B cell (primary cell): ENCODE measurements at regions not wholly inside any gene's neighbourhood (a gene's known extent, or its start where the extent isn't known, plus 50 kb on each side); places are given as distances from the start of the nearest gene placed in this dataset.
"Not testable (repeated sequence)": the region's sequence is repeated elsewhere in the genome, so short reads cannot be mapped to it uniquely, and the experiment has no call there.

Source experiments
- ATAC-seq: fragments of 200-7000 bp; cut with Tn5 transposase; one replicate; pipeline ENCODE4 v1.10.0; 2021; ENCODE audit warnings: low read depth, mild to moderate bottlenecking, moderate number of reproducible peaks, moderate library complexity
- CTCF ChIA-PET: fragments of 350-600 bp; sonication (Branson Sonifier 250); formaldehyde crosslinking; loops from one replicate; lab custom pipeline; 2021; ENCODE audit warnings: antibody characterized with exemption, inconsistent platforms; lab: Charles Lee
- POLR2A ChIA-PET: fragments of 350-600 bp; sonication (Branson Sonifier 250); formaldehyde crosslinking; loops from one replicate; lab custom pipeline; 2021; ENCODE audit warnings: antibody characterized with exemption; lab: Charles Lee
- DNase-seq: peaks from one replicate; pipeline ENCODE4 v3.0.0; 2013
- H2AFZ ChIP-seq: 2 replicates; pipeline ENCODE4 v1.6.1; 2012; ENCODE audit warnings: mild to moderate bottlenecking, low read depth, low read length; ENCODE audit not compliant: insufficient read depth, poor library complexity, severe bottlenecking
- H3K27ac ChIP-seq, 2 donors: 1 replicate in 1 of 2; 2 replicates in 1 of 2; pipeline ENCODE4 v1.5.1; 2012 to 2013; ENCODE audit warnings: low read length in 2 of 2, mild to moderate bottlenecking in 2 of 2, moderate library complexity in 1 of 2
- H3K27me3 ChIP-seq, 4 experiments: fragments of 200-600 bp in 1 of 4; sonication (generic) in 1 of 4; replicated peaks in 1 of 4; 1 replicate in 2 of 4; 2 replicates in 2 of 4; pipeline versions ENCODE4 v1.6.1 to v1.7.0; 2013 to 2016; ENCODE audit warnings: low read length in 3 of 4, mild to moderate bottlenecking in 2 of 4, mixed read lengths in 1 of 4, moderate library complexity in 1 of 4; ENCODE audit not compliant: insufficient read depth in 4 of 4, control insufficient read depth in 3 of 4; ENCODE audit errors: control extremely low read depth in 1 of 4
- H3K36me3 ChIP-seq, 2 experiments: replicated peaks in 1 of 2; 1 replicate in 1 of 2; 2 replicates in 1 of 2; pipeline versions ENCODE4 v1.6.1 to v1.7.1; 2013; ENCODE audit warnings: low read length in 1 of 2; ENCODE audit not compliant: insufficient read depth in 2 of 2, control insufficient read depth in 1 of 2; ENCODE audit errors: control extremely low read depth in 1 of 2, extremely low read depth in 1 of 2
- H3K4me1 ChIP-seq, 2 donors: fragments of 200-600 bp in 1 of 2; sonication (generic) in 1 of 2; 1 replicate in 1 of 2; 2 replicates in 1 of 2; pipeline versions ENCODE4 v1.5.1 to v1.6.1; 2013 to 2017; ENCODE audit warnings: low read length in 2 of 2; ENCODE audit not compliant: control insufficient read depth in 2 of 2, insufficient read depth in 2 of 2
- H3K4me2 ChIP-seq: replicated peaks from 2 replicates; pipeline ENCODE3; 2012; ENCODE audit warnings: mild to moderate bottlenecking, low read depth, low read length; ENCODE audit not compliant: poor library complexity, severe bottlenecking
- H3K4me3 ChIP-seq, 5 experiments: fragments of 200-600 bp in 1 of 5; sonication (generic) in 1 of 5; 1 replicate in 3 of 5; 2 replicates in 2 of 5; pipeline versions ENCODE4 v1.5.1 to v1.7.0; 2011 to 2016; ENCODE audit warnings: low read length in 4 of 5, mild to moderate bottlenecking in 4 of 5, low read depth in 2 of 5, control low read depth in 1 of 5, moderate library complexity in 1 of 5; ENCODE audit not compliant: insufficient read depth in 1 of 5; ENCODE audit errors: control extremely low read depth in 1 of 5, extremely low read depth in 1 of 5
- H3K79me2 ChIP-seq: fragments of 200-600 bp; sonication (generic); one replicate; pipeline ENCODE4 v1.6.0; 2016; ENCODE audit warnings: low read length; ENCODE audit not compliant: control insufficient read depth, insufficient read depth
- H3K9ac ChIP-seq: fragments of 200-600 bp; sonication (generic); 2 replicates; pipeline ENCODE4 v1.6.1; 2017; ENCODE audit warnings: mild to moderate bottlenecking, low read length, moderate library complexity
- H3K9me3 ChIP-seq, 3 donors: one replicate each; pipeline versions ENCODE4 v1.6.1 to v1.7.1; 2013; ENCODE audit warnings: low read length in 2 of 3; ENCODE audit not compliant: control insufficient read depth in 2 of 3, insufficient read depth in 1 of 3; ENCODE audit errors: control extremely low read depth in 1 of 3
- H4K20me1 ChIP-seq: 2 replicates; pipeline ENCODE4 v1.6.0; 2012; ENCODE audit warnings: mild to moderate bottlenecking, low read length; ENCODE audit not compliant: insufficient read depth, control insufficient read depth, poor library complexity, severe bottlenecking
- H3K27ac Mint-ChIP-seq: one replicate; pipeline ENCODE4 v1.8.0; 2021; ENCODE audit warnings: mixed read lengths
- H3K27me3 Mint-ChIP-seq: one replicate; pipeline ENCODE4 v1.8.0; 2021; ENCODE audit warnings: mixed read lengths
- H3K4me1 Mint-ChIP-seq: one replicate; pipeline ENCODE4 v1.8.0; 2021; ENCODE audit warnings: mixed read lengths
- H3K4me3 Mint-ChIP-seq: one replicate; pipeline ENCODE4 v1.8.0; 2021; ENCODE audit warnings: mixed read lengths
- H3K9me3 Mint-ChIP-seq: one replicate; pipeline ENCODE4 v1.8.0; 2022; ENCODE audit warnings: mixed read lengths; ENCODE audit not compliant: insufficient read depth
- EZH2 ChIP-seq: IDR thresholded peaks from 2 replicates; pipeline ENCODE4 v1.6.1; 2012; ENCODE audit warnings: borderline replicate concordance, low read depth, mild to moderate bottlenecking, moderate library complexity, low read length; ENCODE audit not compliant: insufficient read depth, poor library complexity, severe bottlenecking
- WGBS: methylation state at CpG from one replicate; pipeline ENCODE4 v1.1.5; 2013; ENCODE audit warnings: missing lambda C conversion rate; ENCODE audit not compliant: insufficient coverage; 5-methylcytosine and 5-hydroxymethylcytosine counted together
- intact Hi-C: fragments of 100-400 bp; cut with micrococcal nuclease; formaldehyde crosslinking; loops from one replicate; pipeline ENCODE4 v1.10.0; 2022
- TF ChIP-seq, protein P1 (sequence below): fragments of 200-600 bp; IDR thresholded peaks from one replicate; pipeline ENCODE4 v1.8.0; 2022; ENCODE audit warnings: antibody characterized with exemption, mild to moderate bottlenecking

DNA sequence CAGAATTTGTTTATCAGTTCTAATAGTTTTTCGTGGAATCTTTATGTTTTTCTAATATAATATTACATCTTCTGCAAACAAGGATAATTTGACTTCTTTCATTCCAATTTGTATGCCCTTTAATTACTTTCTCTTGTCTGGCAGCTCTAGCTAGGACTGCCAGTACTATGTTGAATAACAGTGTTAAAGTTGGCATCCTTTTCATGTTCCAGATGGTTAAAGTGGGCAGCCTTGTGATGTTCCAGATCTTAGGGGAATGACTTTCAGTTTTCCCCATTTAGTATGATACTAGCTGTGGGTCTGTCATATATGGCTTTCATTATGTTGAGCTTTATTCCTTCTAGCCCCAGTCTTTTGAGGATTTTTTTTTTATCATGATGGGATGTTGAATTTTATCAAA is 220.6 kb upstream of the WDFY3 start:
- ChIA-PET CTCF (interaction anchor here (0.9 kb wide), 1 partner anchor 561 kb away, joined by 3 read pairs; no protein-coding TSS in a partner anchor), POLR2A (no interaction called here)
- Histone ChIP-seq H3K9me3 (peaks cover 0 to 1% (median 0%) of the 10 kb centered on the region in 3 donors), H3K4me1 (no peaks in the 10 kb centered on the region), H3K36me3 (no peaks in the 10 kb centered on the region), H3K27me3 (peaks cover 0 to 3% (median 0%) of the 10 kb centered on the region in 4 experiments), H3K4me3 (no peak overlapping the region), H2AFZ (no peak overlapping the region), H3K9ac (no peak overlapping the region), H3K4me2 (no peak overlapping the region), H3K27ac (no peak overlapping the region), H4K20me1 (no peaks in the 10 kb centered on the region), H3K79me2 (no peaks in the 10 kb centered on the region)
- intact Hi-C loops, result no loop called here
- no peak for ATAC-seq
- TF ChIP-seq, protein P1, sequence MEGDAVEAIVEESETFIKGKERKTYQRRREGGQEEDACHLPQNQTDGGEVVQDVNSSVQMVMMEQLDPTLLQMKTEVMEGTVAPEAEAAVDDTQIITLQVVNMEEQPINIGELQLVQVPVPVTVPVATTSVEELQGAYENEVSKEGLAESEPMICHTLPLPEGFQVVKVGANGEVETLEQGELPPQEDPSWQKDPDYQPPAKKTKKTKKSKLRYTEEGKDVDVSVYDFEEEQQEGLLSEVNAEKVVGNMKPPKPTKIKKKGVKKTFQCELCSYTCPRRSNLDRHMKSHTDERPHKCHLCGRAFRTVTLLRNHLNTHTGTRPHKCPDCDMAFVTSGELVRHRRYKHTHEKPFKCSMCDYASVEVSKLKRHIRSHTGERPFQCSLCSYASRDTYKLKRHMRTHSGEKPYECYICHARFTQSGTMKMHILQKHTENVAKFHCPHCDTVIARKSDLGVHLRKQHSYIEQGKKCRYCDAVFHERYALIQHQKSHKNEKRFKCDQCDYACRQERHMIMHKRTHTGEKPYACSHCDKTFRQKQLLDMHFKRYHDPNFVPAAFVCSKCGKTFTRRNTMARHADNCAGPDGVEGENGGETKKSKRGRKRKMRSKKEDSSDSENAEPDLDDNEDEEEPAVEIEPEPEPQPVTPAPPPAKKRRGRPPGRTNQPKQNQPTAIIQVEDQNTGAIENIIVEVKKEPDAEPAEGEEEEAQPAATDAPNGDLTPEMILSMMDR, result no peak
- TF ChIP-seq EZH2, result no peak
- H3K9me3 Mint-ChIP-seq, result peaks cover 2% of the 10 kb centered on the region
- DNase-seq, result no peak
- H3K27me3 Mint-ChIP-seq, result peaks cover 22% of the 10 kb centered on the region
- H3K4me3 Mint-ChIP-seq, result no peak overlapping the region
- no CpG with 5 or more reads among the region's 1 CpG for WGBS
- no peak overlapping the region for H3K27ac Mint-ChIP-seq
- no peaks in the 10 kb centered on the region for H3K4me1 Mint-ChIP-seq

DNA sequence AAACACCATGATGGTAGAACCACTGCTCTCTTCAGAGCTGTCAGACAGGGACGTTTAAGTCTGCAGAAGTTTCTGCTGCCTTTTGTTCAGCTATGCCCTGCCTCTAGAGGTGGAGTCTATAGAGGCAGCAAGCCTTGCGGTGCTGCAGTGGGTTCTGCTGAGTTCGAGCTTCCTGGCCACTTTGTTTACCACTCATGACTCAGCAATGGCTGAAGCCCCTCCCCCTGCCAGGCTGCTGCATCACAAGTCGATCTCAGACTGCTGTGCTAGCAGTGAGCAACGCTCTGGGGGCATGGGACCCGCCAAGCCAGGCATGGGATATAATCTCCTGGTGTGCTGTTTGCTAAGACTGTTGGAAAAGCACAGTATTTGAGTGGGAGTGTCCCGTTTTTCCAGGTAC is 229.5 kb upstream of the WDFY3 start:
- ATAC-seq, CTCF ChIA-PET, POLR2A ChIA-PET: not testable (repeated sequence)

More for the DNA sequence above, 229.5 kb upstream of the WDFY3 start:
- H3K79me2 ChIP-seq, H3K4me1 ChIP-seq, H3K27ac ChIP-seq, H3K36me3 ChIP-seq, H3K4me1 Mint-ChIP-seq, H3K4me2 ChIP-seq, H3K9me3 Mint-ChIP-seq, H3K4me3 Mint-ChIP-seq, H2AFZ ChIP-seq, H3K27me3 ChIP-seq, H3K27ac Mint-ChIP-seq, H3K9ac ChIP-seq, H4K20me1 ChIP-seq, DNase-seq, intact Hi-C loops, H3K4me3 ChIP-seq: not testable (repeated sequence)
- 83% methylated on average over 7 of the region's 7 CpGs for WGBS
- H3K9me3 ChIP-seq, result peaks cover 3 to 17% (median 10%) of the 10 kb centered on the region in 3 donors
- peaks cover 10% of the 10 kb centered on the region for H3K27me3 Mint-ChIP-seq
